ENCODE measurements at regions not wholly inside any gene's neighbourhood (a gene's known extent, or its start where the extent isn't known, plus 50 kb on each side); places are given as distances from the start of the nearest gene placed in this dataset.

DNA sequence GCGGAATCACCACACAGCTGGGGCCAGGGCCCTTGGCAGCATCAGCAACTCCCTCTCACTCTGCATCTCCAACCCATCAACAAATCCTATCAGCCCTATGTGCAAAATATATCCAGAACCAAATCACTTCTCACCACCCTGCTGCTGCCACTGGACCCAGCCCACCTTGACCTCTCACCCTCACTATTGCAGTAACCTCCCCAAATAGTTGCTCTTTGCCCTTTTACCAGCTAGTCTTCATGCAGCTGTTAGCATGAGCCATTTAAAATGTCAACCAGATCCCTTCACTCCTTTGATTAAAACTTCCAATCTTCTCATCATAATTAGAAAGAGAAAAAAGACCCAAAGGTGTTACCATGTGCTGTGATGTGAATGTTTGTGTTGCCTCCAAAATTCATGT lies 155.7 kb upstream of the IRF2BP2 start:
- POLR2A ChIA-PET = interaction anchor here (0.6 kb wide), 1 partner anchor 154 kb away, joined by 3 read pairs; no protein-coding TSS in a partner anchor

DNA sequence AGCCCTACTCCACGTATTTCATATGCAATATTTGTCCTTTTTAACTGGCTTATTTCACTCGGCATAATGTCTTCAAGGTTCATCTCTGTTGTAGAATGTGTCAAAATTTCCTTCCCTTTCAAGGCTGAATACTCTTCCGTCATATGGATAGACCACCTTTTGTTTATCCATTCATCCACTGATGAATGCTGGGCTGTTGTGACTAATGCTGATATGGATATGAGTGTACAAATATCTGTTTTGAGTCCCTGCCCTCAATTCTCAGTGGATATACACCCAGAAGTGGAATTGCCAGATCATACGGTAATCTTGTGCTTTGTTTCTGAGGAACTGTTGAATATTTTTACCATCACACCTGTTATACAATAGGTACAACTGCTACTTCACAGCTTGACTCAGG lies 155.2 kb upstream of the IRF2BP2 start:
- Histone ChIP-seq H3K4me1 (ENCODE audit: control insufficient read depth in 1 of 2, insufficient read depth in 2 of 2, low read depth in 1 of 2, low read length in 1 of 2) (peaks cover 0 to 18% of the 10 kb centered on the region in 2 experiments; a peak in 2 of 4 replicates), H3K27me3 (ENCODE audit: insufficient read depth) (no peaks in the 10 kb centered on the region), H3K9me2 (no peaks in the 10 kb centered on the region), H3K4me3 (ENCODE audit: low read depth in 2 of 2, low read length in 1 of 2) (no peak overlapping the region), H3K79me2 (ENCODE audit: insufficient read depth) (no peaks in the 10 kb centered on the region), H3K4me2 (no peak overlapping the region), H3F3A (replicated peaks; ENCODE audit: insufficient read depth) (no peaks in the 10 kb centered on the region), H3K9ac (no peak overlapping the region), H3K9me3 (no peaks in the 10 kb centered on the region), H3K27ac (ENCODE audit: low read depth in 2 of 2, low read length in 1 of 2) (no peak overlapping the region), H3K36me3 (replicated peaks in 1 of 2; ENCODE audit: control insufficient read depth in 1 of 2, insufficient read depth in 2 of 2, low read length in 1 of 2) (no peaks in the 10 kb centered on the region), H4K20me1 (ENCODE audit: insufficient read depth) (no peaks in the 10 kb centered on the region), H2AFZ (ENCODE audit: low read depth) (no peak overlapping the region)
- POLR2A ChIA-PET = interaction anchor here (0.6 kb wide), 1 partner anchor 153 kb away, joined by 3 read pairs; no protein-coding TSS in a partner anchor
- TF ChIP-seq, protein P1, sequence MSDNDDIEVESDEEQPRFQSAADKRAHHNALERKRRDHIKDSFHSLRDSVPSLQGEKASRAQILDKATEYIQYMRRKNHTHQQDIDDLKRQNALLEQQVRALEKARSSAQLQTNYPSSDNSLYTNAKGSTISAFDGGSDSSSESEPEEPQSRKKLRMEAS (IDR thresholded peaks at IDR 0.05; ENCODE audit: low read depth) = no peak
- TF ChIP-seq, protein P2, sequence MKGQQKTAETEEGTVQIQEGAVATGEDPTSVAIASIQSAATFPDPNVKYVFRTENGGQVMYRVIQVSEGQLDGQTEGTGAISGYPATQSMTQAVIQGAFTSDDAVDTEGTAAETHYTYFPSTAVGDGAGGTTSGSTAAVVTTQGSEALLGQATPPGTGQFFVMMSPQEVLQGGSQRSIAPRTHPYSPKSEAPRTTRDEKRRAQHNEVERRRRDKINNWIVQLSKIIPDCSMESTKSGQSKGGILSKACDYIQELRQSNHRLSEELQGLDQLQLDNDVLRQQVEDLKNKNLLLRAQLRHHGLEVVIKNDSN (IDR thresholded peaks at IDR 0.05; ENCODE audit: borderline replicate concordance, low read depth) = no peak
- TF ChIP-seq FOXJ3 (CRISPR knock-in tag; IDR thresholded peaks at IDR 0.05) (no peak), RCOR1 (IDR thresholded peaks at IDR 0.05; ENCODE audit: low read length) (no peak), MEF2A (IDR thresholded peaks at IDR 0.05; ENCODE audit: borderline replicate concordance, low read depth) (no peak), FOXM1 (IDR thresholded peaks at IDR 0.05; ENCODE audit: low read depth) (no peak), RFX5 (IDR thresholded peaks at IDR 0.05; ENCODE audit: low read length) (no peak), SMC3 (IDR thresholded peaks at IDR 0.05; ENCODE audit: low read depth, low read length) (no peak), POLR2AphosphoS5 (IDR thresholded peaks at IDR 0.05; ENCODE audit: low read depth, low read length) (no peak), GABPA (IDR thresholded peaks at IDR 0.05; ENCODE audit: low read depth) (no peak), ELF1 (IDR thresholded peaks at IDR 0.05) (no peak), TAF1 (IDR thresholded peaks at IDR 0.05; ENCODE audit: borderline replicate concordance, low read depth, low read length) (no peak)
- TF ChIP-seq, protein P3, sequence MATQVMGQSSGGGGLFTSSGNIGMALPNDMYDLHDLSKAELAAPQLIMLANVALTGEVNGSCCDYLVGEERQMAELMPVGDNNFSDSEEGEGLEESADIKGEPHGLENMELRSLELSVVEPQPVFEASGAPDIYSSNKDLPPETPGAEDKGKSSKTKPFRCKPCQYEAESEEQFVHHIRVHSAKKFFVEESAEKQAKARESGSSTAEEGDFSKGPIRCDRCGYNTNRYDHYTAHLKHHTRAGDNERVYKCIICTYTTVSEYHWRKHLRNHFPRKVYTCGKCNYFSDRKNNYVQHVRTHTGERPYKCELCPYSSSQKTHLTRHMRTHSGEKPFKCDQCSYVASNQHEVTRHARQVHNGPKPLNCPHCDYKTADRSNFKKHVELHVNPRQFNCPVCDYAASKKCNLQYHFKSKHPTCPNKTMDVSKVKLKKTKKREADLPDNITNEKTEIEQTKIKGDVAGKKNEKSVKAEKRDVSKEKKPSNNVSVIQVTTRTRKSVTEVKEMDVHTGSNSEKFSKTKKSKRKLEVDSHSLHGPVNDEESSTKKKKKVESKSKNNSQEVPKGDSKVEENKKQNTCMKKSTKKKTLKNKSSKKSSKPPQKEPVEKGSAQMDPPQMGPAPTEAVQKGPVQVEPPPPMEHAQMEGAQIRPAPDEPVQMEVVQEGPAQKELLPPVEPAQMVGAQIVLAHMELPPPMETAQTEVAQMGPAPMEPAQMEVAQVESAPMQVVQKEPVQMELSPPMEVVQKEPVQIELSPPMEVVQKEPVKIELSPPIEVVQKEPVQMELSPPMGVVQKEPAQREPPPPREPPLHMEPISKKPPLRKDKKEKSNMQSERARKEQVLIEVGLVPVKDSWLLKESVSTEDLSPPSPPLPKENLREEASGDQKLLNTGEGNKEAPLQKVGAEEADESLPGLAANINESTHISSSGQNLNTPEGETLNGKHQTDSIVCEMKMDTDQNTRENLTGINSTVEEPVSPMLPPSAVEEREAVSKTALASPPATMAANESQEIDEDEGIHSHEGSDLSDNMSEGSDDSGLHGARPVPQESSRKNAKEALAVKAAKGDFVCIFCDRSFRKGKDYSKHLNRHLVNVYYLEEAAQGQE (IDR thresholded peaks at IDR 0.05; ENCODE audit: low read depth, low read length) = no peak
- TF ChIP-seq, protein P4, sequence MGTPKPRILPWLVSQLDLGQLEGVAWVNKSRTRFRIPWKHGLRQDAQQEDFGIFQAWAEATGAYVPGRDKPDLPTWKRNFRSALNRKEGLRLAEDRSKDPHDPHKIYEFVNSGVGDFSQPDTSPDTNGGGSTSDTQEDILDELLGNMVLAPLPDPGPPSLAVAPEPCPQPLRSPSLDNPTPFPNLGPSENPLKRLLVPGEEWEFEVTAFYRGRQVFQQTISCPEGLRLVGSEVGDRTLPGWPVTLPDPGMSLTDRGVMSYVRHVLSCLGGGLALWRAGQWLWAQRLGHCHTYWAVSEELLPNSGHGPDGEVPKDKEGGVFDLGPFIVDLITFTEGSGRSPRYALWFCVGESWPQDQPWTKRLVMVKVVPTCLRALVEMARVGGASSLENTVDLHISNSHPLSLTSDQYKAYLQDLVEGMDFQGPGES (IDR thresholded peaks at IDR 0.05; ENCODE audit: low read depth, low read length) = no peak
- 82% methylated on average over 4 of the region's 4 CpGs for WGBS (ENCODE audit: low lambda C conversion rate)
- no peak for DNase-seq
- CTCF ChIA-PET = interaction anchor here (1.2 to 2.8 kb wide), 2 partner anchors 19 to 319 kb away, joined by 4 to 9 read pairs; no protein-coding TSS in a partner anchor

More for the DNA sequence above, 155.7 kb upstream of the IRF2BP2 start:
- peaks cover 0 to 23% of the 10 kb centered on the region in 2 experiments; a peak in 2 of 4 replicates for H3K4me1 ChIP-seq (ENCODE audit: control insufficient read depth in 1 of 2, insufficient read depth in 2 of 2, low read depth in 1 of 2, low read length in 1 of 2)
- no peaks in the 10 kb centered on the region for H3K36me3 ChIP-seq (replicated peaks in 1 of 2; ENCODE audit: control insufficient read depth in 1 of 2, insufficient read depth in 2 of 2, low read length in 1 of 2)
- H3K4me3 ChIP-seq (ENCODE audit: low read depth in 2 of 2, low read length in 1 of 2) = no peak overlapping the region
- no peaks in the 10 kb centered on the region for H4K20me1 ChIP-seq (ENCODE audit: insufficient read depth)
- CTCF ChIA-PET = interaction anchor here (1.2 to 2.8 kb wide), 2 partner anchors 20 to 318 kb away, joined by 4 to 9 read pairs; no protein-coding TSS in a partner anchor
- TF ChIP-seq GATA2 (CRISPR knock-in tag; IDR thresholded peaks at IDR 0.05) (no peak), MEF2A (IDR thresholded peaks at IDR 0.05; ENCODE audit: borderline replicate concordance, low read depth) (no peak)
- no peak overlapping the region for H2AFZ ChIP-seq (ENCODE audit: low read depth)
- no peaks in the 10 kb centered on the region for H3K9me3 ChIP-seq
- whole genome bisulfite sequencing (ENCODE audit: low lambda C conversion rate) = 92% methylated on average over 1 of the region's 1 CpG
- DNase-seq = no peak
- no peaks in the 10 kb centered on the region for H3K27me3 ChIP-seq (ENCODE audit: insufficient read depth)
- no peak overlapping the region for H3K4me2 ChIP-seq
- H3K79me2 ChIP-seq (ENCODE audit: insufficient read depth) = no peaks in the 10 kb centered on the region
- no peaks in the 10 kb centered on the region for H3F3A ChIP-seq (replicated peaks; ENCODE audit: insufficient read depth)
- H3K9ac ChIP-seq = no peak overlapping the region
- H3K9me2 ChIP-seq = no peaks in the 10 kb centered on the region
- H3K27ac ChIP-seq (ENCODE audit: low read depth in 2 of 2, low read length in 1 of 2) = no peak overlapping the region

Measured in SK-N-SH (cell line).